HG03460 (cell line): ENCODE measurements at regions not wholly inside any gene's neighbourhood (a gene's known extent, or its start where the extent isn't known, plus 50 kb on each side); places are given as distances from the start of the nearest gene placed in this dataset.

Experiments
- ATAC-seq: cut with Tn5 transposase; IDR thresholded peaks from one replicate; pipeline ENCODE4 v1.9.1; 2021; ENCODE audit not compliant: unreplicated experiment

DNA sequence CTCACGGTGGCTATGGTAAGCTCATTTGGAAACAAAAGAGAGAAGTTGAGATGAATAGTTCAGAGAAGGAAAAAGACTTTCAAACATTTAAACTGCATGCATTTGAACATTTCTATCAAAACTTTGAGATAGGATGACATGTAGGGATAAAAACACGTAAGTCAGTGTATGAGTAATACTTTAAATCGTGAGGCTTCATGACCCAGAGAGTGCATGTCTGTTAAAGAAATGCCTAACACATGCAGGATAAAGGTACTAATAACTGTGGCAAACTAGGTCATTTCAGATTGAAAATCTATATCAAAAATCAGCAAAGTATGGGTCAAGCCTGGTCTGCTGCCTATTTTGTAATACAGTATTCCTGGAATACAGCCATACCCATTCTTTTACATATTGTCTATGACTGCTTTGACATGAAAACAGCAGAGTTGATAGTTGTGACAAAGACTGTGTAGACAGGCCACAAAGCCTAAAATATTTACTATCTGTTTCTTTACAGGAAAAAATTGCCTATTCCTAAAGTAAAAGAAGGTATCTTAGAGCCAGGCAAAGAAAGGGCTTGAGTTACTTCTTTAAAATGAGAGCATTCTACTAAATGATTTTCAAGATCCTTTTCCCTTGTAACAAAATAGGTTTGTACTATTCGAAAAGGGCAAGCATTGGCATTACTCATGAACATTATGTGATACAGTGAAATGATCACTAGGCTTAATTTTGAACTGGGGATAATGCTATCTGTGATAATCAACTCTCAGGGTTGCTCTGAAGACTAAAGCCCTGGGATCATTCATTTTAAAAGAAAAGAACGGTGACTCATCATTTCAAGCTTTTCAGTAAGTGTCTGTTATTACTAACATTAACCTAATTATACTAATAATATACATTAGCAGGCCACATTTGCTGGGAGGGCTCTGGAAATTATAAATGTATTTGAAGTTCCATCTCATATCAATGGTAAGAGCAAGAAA, 185.9 kb downstream of the CRPPA start:
- no peak for ATAC-seq

DNA sequence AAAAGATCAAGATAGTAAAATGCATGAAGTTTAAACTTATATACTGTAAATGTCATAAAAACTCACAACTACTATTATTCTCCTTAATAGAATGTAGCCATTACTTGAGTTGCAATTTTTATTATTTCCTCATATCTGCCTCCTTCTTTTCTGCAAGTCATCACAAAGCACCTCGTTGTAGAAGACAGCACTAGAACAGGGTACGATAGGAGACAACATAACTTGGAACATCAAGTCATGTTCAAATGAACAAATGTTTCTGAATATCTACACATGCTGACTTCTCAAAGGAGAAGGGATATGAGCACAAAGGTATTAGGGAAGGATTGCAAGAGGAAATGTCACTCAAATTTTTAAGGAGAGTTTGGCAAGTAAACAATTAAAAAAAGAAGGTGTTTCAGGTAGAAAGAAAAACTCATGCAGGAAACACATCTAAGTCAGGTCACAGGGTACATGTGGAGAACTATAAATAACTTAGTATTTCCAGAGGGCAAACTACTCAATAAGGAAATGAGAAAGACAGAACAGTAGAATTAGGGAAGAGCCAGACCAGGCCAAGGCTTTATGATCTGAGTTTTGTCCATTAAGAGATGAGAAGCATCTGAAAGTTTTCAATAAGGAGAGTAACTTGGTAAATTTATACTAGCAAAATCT, 186.7 kb downstream of the CRPPA start:
- no peak for ATAC-seq

DNA sequence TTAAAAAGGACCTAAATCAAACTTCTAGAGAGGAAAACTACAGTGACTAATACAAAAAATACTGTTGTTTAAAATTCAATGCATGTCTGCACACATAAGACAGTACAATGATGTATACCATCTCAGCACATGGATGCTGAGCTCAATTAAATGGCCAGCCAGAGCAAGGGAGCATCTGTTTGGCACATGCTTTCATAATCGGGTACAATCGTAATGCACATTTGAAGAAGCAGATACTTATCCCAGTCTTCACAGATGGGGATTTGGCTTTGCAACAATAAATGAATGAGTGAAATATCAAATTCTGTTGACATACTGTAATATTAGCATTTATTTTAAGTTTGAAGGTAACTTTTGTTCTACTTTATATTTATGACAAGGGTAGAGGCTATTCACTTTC, 187.8 kb downstream of the CRPPA start:
- no peak for ATAC-seq

DNA sequence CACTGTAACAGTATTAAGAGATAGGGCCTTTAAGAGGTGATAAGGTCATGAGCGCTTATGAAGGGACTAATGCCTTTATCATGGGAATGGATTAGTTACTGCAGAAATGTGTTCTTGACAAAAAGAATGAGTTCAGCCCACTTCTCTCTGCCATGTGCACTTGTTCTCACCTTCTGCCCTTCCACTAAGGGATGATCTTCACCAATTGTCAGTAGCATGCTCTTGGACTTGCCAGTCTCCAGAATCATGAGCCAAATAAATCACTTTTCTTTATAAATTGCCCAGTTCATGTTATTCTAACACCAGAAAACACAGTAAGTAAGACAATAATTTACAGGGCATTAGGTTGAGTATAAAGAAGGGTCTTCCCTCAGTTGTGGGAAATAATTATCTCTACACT, 189.1 kb downstream of the CRPPA start:
- no peak for ATAC-seq

DNA sequence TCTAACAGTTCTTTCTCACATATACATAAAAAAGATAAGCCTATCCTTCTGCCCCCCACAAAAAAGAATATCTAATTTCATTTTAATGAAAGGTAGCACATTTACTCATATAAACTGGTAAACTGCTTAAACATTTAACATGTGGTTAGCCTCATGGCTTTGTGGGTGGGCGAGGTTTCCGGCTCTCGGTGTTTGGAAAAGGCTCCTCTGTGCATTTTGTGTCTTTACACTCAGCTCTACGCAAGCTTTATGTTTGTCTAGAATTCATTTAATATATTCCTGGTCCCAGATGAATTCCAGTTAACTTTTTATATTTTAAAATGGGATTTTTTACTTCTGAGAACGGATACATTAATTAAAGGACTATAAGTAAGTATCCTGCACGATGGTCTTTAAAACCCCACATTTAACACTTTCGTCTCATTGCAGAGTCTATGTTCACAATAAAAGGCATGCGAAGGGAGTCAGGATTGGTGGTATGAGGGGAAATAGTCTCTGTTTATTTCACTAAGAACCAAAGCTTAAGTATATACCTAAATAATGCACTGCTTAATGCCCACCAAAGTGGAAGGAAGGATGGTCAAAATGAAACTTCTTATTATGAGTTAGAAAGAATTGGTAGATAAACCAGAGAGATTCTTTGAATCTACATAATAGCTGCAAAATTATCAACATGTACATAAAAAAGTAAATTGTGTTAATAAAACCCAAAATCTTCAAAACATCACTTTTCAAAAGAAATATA, 197.2 kb downstream of the CRPPA start:
- ATAC-seq, result no peak

DNA sequence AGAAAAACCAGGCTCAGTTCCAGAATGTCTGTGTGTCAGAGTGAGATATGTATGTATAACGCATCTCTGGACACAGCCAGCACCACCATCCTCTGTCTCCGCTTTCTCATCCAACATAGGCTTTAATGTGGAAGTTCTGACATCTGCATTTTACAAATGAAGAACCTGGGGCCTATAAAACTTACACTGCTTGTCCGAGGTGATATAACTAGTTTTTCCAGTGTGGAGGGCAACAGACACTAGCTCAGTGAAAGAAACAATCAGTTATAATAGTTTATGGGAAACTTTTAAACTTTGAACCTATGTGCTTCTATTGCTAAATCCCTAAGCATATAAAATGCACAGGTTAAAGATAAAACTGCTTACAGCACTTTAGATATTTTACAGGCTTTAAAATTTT, 208.7 kb downstream of the CRPPA start:
- no peak for ATAC-seq

DNA sequence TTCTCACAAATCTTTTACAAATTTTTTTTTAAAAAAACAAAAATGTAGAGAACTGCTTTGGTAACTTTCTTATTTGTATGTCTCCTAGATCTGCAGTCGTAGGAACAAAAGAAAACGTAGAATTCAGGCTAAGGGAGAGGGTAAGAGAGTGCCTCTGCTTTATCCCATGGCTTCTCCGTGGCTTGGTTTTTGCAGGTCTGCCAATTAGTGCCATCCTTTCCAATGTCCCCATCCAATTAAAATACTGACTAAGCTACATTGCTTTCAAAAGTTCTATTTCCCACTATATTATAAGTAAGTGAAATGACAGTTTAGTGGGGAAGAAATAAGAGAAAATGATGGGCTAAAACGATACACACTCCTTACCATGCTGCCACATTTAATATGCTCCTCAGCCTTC, 209.3 kb downstream of the CRPPA start:
- ATAC-seq, result no peak

DNA sequence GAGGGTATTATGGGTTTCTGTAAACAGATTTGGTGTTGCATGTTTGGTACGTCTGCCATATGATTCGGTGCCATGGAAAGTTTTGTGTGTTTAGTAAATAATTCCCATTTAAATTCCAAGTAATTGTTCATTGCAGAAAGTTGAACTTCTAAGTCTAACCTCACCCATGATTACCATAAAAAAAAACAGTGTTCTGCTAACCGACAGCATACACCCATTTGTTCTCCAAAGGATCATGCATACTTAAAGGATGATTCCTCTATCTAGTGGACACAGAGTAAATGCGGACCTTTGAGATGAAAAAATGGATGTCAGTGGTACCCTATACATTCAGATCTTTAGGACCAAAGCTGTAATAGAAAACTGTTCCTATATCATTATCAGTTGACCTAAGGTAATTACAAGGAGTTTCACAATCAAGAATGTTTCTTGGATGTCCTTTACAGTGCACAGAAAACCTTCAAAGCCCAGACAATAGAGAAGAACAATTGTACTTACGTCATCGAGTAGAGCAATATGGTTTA, 209.9 kb downstream of the CRPPA start:
- ATAC-seq, result no peak

DNA sequence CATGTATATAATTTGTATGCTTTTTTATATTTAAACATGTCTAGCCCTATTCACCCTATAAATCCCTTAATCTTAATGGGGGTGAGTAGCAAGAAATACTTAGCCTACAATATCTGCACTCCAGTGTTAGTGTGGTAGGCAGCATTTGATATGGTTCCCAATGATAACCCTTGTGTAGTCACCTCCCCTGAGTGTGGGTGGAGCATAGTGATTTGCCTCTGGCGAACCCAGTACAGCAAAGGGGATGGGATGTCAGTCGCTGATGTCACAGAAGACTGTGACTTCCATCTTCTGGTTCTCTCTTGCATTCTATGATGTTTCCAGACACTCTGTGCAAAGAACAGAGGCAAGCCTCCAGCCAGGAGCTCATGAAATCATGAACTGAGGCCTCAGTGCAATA, 211.2 kb downstream of the CRPPA start:
- no peak for ATAC-seq

DNA sequence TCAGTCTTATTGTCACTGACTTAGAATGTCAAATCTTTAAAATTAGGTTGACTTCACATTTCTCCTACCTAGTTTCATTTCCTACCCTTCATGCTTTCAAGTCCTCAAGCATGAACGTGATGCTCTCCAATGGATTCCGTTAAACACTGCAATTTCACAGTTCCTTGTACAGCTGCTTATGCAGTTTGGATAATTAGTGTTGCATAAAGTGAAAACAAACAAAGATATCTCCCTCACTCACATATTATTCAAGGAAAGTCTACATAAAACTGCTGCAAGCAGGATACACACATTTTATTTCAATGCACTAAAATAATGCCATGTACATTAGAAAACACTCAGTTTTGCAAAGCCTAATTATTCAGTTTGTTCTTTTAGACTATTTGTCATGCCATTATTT, 214.0 kb downstream of the CRPPA start:
- ATAC-seq, result no peak

DNA sequence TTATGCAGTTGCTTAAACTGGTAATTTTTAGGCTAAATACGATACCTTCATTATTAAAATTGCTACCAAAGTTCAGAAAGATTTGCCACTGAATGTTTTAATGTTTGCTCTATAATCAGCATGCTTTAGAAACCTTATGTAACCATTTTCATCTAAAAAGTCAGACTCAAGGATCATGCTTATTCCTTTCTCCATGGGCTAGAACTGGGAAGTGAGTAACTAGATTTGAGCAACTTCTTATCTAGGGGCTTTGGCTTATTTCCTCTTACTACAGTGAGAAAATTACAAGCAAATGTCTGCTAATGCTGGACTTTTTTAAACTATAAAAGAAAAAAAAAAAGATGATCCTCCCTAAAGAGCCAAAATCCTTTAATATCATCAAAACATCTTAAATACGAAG, 215.9 kb downstream of the CRPPA start:
- no peak for ATAC-seq

DNA sequence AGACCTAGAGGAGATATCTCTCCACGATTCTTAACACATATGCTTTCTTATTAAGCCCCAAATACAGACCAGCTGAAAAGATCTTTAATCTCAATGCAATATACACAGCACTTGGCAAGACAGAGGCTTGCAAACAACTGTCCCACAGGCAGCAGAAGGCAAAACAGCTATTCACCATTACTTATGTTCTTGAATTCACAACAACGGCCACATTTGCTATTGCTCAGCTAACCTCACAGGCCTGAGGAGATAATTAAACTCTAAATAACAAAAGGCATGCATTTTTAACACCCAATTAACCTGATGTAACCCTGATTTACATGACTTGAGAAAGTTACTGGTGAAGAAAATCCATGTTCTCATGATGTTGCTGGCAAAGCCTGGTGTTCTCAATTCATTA, 216.4 kb downstream of the CRPPA start:
- no peak for ATAC-seq

DNA sequence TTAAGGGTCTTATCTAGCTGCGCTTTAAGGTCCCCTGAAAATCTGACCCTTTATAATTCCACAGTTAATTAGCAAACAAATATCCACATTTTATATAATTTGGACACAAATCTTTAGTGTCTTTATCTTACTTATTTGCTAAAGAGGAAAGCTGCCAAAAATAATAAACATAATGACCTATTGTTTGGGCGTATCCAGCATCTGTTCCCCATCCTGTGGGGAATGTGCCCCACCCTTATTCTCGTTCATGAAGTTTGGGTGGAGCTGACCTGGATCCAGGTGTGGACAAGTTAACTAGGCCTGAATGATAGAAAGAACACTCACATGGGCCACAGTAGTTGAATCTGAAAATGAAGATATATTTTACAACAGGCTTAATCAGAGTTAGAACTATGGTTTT, 218.3 kb downstream of the CRPPA start:
- no peak for ATAC-seq

DNA sequence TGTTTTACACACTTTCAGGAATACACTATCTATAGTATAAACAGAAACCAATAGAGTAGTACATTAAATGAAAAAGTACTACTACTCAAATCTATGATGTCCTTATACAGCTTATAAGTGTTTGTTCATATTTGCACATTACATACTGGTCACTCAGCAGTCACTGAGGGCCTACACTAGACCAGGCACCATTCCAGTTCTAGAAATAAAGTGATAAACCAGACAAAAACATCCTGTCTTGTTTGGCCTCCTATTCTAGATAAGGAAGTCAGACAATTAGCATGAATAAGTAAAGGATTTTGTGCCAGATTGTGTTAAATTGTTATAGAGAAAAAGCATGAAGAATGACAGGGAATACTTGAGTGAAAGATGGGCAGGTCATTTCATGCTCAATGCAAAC, 219.0 kb downstream of the CRPPA start:
- no peak for ATAC-seq

DNA sequence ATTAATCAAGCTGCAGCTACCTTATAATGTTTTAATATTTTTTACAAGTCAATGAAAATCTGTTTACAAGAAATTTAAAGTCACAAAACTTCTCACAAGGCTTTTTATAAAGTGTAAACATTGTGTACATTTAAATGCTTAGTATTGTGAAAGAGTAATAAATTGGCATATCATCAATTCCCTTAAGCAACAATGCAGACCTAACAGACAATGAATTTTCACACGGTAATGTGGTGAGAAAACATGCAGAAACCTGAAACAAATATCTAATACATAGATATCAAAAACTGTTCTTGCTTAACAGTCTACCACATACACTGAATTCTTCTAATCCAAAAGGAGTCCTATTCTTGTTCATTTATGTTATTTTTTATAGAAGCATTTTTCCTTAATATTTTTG, 220.7 kb downstream of the CRPPA start:
- no peak for ATAC-seq

DNA sequence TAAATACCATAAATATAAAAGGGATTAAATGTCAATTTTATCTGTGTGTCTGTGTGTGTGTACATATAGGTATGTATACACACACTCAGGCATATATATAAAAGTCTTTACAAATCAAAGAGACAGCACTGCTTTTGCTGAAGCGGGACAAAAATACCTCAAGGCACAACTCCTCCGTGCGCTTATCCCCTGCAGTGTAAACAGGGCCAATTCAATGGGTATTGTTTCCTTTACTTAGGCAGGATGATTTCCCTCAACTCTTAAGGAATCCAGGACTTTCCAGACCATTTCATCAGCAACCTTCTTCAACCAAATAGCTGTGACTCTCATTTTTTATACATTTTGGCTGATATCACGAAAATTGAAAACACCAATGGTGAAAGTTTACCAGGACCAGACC, 227.7 kb downstream of the CRPPA start:
- ATAC-seq, result no peak

DNA sequence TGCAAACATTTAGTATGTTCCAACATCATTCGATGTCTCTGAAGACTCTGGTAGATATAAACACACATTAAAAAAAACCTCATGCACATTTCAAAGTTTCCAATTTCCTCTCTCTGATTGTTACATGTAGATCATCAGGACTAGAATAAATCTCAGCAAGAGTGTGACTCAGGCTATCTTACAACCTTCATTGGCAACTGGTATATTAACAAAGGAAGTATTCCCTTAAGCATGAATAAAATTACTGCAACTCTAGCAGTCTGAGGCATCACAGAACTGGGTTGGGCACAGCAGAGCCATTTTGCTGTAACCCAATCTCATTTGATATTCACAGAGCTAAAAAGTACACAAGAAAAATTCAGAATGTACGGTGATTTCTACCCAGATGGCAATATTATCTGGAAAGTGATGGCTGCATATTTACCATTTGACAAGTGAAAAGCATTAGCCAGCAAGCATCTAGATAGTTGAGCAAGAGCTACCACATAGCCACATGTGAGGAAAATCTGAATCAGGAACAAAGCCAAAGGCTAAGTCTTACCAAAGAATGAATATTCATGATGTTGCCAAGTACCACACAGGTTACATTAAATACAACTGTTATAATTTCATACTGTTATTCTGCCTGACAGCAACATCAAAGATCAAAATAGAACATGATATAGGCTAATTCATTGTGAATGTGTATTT, 232.2 kb downstream of the CRPPA start:
- ATAC-seq, result no peak

DNA sequence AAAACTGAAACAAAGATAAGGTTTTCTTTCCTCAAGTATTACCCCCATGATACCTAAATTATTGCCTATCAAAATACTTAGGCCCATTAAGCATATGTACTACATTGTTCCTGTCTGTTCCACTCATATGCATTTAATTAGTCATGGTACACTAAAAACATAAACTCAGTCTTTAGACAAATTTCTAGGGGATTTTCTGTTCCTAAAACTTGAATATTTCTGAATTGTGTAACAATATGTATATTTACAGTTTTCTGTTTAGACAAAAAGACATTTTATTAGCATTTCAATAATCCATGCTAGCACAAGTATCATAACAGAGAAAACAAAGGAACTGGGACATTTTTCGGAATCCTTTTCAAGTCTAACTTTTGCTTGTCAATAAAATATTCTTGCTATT, 234.2 kb downstream of the CRPPA start:
- no peak for ATAC-seq

DNA sequence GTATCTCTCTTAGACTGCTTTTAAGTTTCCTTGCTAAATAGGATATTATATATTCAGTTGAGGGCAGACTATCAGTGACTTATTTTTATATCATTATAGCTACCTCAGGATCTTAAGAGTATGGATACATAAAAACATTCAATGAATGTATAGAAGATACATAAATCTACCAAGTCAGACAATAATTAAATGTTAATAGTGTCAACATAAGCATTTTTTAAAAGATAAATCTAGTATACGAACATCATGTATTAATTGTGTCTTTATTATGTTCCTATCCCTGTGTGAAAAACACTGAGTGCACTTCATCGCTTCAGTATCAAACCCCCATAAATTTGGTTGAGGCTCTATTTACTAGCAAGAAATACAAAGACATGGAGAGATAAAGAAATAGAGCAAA, 242.8 kb downstream of the CRPPA start:
- no peak for ATAC-seq

DNA sequence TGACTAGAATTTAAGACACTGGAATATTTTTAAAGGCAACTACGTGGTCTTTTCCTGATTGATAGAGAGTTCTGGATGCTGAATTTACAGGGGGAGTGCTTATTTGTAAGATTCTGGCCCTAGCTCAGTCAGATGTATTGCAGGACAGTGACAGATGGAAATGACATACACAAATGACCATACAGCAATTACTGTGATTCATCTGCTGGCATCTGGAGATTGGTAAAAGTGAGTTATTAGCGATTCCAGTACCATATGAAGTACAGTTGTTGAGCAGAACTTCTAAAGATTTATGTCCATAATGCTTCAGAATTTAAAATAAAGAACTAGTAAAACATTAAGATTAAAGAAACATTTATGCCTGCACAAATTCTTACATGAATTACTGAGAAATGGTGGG, 243.2 kb downstream of the CRPPA start:
- ATAC-seq, result no peak

DNA sequence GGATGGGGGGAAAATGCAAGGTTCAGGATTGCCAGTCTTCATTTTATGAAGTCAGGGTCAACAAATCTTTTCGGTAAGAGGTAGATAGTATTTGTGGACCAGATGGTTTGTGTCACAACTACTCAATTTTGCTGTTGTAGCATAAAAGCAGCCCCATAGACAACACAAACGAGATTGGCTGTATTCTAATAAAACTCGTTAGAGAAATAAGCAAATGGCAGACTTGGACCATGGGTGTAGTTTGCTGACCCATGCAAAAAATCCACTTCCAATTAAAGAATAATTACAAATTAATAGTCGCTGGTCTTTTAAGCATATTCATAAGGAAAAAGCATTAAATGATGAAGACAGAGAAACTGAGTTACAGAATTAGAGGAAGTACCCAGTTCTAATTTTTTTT, 247.1 kb downstream of the CRPPA start:
- no peak for ATAC-seq
